Right atrium auricular region (tissue), 2 donors: ENCODE measurements at regions not wholly inside any gene's neighbourhood (a gene's known extent, or its start where the extent isn't known, plus 50 kb on each side); places are given as distances from the start of the nearest gene placed in this dataset.

Experiments used
- DNase-seq: peaks from one replicate; pipeline ENCODE4 v3.0.0-alpha.2; 2019; ENCODE audit warnings: low spot score
- H3K27ac ChIP-seq, 2 donors: fragments of 200-600 bp; sonication (generic); 1 replicate in 1 of 2; 2 replicates in 1 of 2; pipeline ENCODE4 v1.5.1; 2016 to 2019
- H3K27me3 ChIP-seq, 2 donors: fragments of 200-600 bp; sonication (generic); one replicate each; pipeline versions ENCODE4 v1.5.1 to v1.6.0; 2017 to 2019
- H3K36me3 ChIP-seq: fragments of 200-600 bp; sonication (generic); one replicate; pipeline ENCODE4 v1.5.1; 2016
- H3K4me1 ChIP-seq, 2 donors: fragments of 200-600 bp; sonication (generic); one replicate each; pipeline versions ENCODE4 v1.5.1 to v1.6.0; 2017 to 2019
- H3K4me3 ChIP-seq, 2 donors: fragments of 200-600 bp; sonication (generic); 1 replicate in 1 of 2; 2 replicates in 1 of 2; pipeline ENCODE4 v1.5.1; 2017 to 2019; ENCODE audit warnings: mild to moderate bottlenecking in 1 of 2, moderate library complexity in 1 of 2
- H3K9me3 ChIP-seq, 2 donors: fragments of 200-600 bp; sonication (generic); one replicate each; pipeline ENCODE4 v1.5.1; 2019
- CTCF ChIP-seq, 2 donors: fragments of 200-600 bp; sonication (generic); IDR thresholded peaks; one replicate each; pipeline ENCODE4 v1.5.1; 2019; ENCODE audit warnings: antibody characterized with exemption in 2 of 2

GRCh38 chr2:22301228-22301627 is 1083.8 kb upstream of the KLHL29 start:
- Histone ChIP-seq H3K9me3 (peaks cover 0 to 8% of the 10 kb centered on the region in 2 donors), H3K4me3 (no peak overlapping the region), H3K36me3 (no peaks in the 10 kb centered on the region), H3K27me3 (no peaks in the 10 kb centered on the region), H3K27ac (no peak overlapping the region), H3K4me1 (no peaks in the 10 kb centered on the region)
- no peak for TF ChIP-seq CTCF (IDR thresholded peaks at IDR 0.05)
- DNase-seq, result no peak

- H3K4me3 ChIP-seq, result no peak overlapping the region
- peaks cover 0 to 6% of the 10 kb centered on the region in 2 donors for H3K9me3 ChIP-seq
- H3K4me1 ChIP-seq, result no peaks in the 10 kb centered on the region
- no peak overlapping the region for H3K27ac ChIP-seq
- no peak for DNase-seq
- no peaks in the 10 kb centered on the region for H3K27me3 ChIP-seq
- TF ChIP-seq CTCF (IDR thresholded peaks at IDR 0.05), result no peak
- H3K36me3 ChIP-seq, result no peaks in the 10 kb centered on the region
Observed at GRCh38 chr2:22326250-22326649, 1058.7 kb upstream of the KLHL29 start.

- H3K9me3 ChIP-seq, result peaks cover 0 to 6% of the 10 kb centered on the region in 2 donors
- DNase-seq, result no peak
- no peaks in the 10 kb centered on the region for H3K27me3 ChIP-seq
- no peaks in the 10 kb centered on the region for H3K4me1 ChIP-seq
- H3K27ac ChIP-seq, result no peak overlapping the region
- H3K36me3 ChIP-seq, result no peaks in the 10 kb centered on the region
- no peak overlapping the region for H3K4me3 ChIP-seq
- no peak for TF ChIP-seq CTCF (IDR thresholded peaks at IDR 0.05)
Observed at GRCh38 chr2:22329211-22330154, 1055.5 kb upstream of the KLHL29 start.

DNA sequence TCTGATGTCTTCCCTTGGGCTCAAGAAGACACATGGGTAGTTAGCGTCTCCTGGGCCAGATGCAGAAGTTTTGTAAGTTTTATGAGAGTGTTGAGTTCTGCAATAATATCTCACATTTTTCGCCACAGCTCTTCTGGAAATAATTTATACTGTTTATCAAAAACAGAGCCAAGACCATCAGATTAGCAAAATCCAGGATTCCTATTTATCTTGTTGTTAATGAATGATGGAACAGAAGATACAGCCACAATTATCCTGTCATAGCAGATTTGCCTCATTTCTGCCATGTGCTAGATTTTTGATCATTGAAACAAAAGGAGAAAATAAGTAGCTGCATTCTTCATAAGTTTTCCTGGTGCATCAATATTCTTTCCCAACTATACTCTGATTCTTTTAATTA is 1048.6 kb upstream of the KLHL29 start:
- Histone ChIP-seq H3K4me1 (no peaks in the 10 kb centered on the region), H3K27ac (no peak overlapping the region), H3K27me3 (no peaks in the 10 kb centered on the region), H3K36me3 (no peaks in the 10 kb centered on the region), H3K9me3 (no peaks in the 10 kb centered on the region), H3K4me3 (no peak overlapping the region)
- no peak for TF ChIP-seq CTCF (IDR thresholded peaks at IDR 0.05)
- DNase-seq, result no peak

DNA sequence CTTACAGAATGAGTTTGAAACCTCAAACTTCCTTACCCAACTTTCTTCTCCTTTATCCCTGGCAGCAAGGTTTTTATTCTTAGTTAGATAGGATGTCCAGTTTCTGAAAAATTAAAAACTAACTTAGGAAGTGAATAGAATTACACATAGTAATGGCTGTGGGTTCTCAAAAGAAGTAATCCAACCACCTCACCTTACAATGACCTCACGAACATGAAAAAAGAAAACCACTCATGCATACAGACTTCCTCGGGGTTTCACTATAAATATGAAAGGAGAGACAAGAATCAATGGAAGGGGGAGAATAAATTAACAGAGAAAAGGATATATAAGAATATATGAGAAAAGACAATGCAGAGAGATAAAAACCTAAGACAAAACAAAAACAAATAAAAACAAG is 1044.3 kb upstream of the KLHL29 start:
- no peak overlapping the region for H3K27ac ChIP-seq
- DNase-seq, result no peak
- no peaks in the 10 kb centered on the region for H3K9me3 ChIP-seq
- H3K4me3 ChIP-seq, result no peak overlapping the region
- no peaks in the 10 kb centered on the region for H3K36me3 ChIP-seq
- H3K27me3 ChIP-seq, result no peaks in the 10 kb centered on the region
- TF ChIP-seq CTCF (IDR thresholded peaks at IDR 0.05), result no peak
- H3K4me1 ChIP-seq, result no peaks in the 10 kb centered on the region
